Heart right ventricle (tissue), 16 donors: ENCODE measurements at regions not wholly inside any gene's neighbourhood (a gene's known extent, or its start where the extent isn't known, plus 50 kb on each side); places are given as distances from the start of the nearest gene placed in this dataset.

ENCODE experiments used
- ATAC-seq, 8 donors: fragments of 200-7000 bp; cut with Tn5 transposase; one replicate each; pipeline ENCODE4 v1.9.1; 2020; ENCODE audit warnings: mild to moderate bottlenecking in 8 of 8, moderate library complexity in 8 of 8, moderate number of reproducible peaks in 1 of 8
- DNase-seq, 2 donors: peaks; one replicate each; pipeline ENCODE4 v3.0.0-alpha.2; 2020
- H3K27ac ChIP-seq, 10 donors: fragments of 200-600 bp; sonication (generic) in 2 of 10; one replicate each; pipeline versions ENCODE4 v1.5.0 to v1.8.0; 2020 to 2022; ENCODE audit warnings: mild to moderate bottlenecking in 3 of 10
- H3K27me3 ChIP-seq, 7 donors: fragments of 200-600 bp; one replicate each; pipeline ENCODE4 v1.8.0; 2021 to 2022; ENCODE audit warnings: mild to moderate bottlenecking in 2 of 7
- H3K36me3 ChIP-seq, 9 donors: fragments of 200-600 bp; sonication (generic) in 1 of 9; one replicate each; pipeline versions ENCODE4 v1.5.0 to v1.8.0; 2020 to 2022; ENCODE audit warnings: mild to moderate bottlenecking in 2 of 9
- H3K4me1 ChIP-seq, 9 donors: fragments of 200-600 bp; sonication (generic) in 1 of 9; one replicate each; pipeline versions ENCODE4 v1.5.0 to v1.8.0; 2020 to 2022; ENCODE audit warnings: mild to moderate bottlenecking in 4 of 9
- H3K4me3 ChIP-seq, 10 donors: fragments of 200-600 bp; sonication (generic) in 2 of 10; one replicate each; pipeline versions ENCODE4 v1.5.0 to v1.8.0; 2020 to 2022; ENCODE audit warnings: mild to moderate bottlenecking in 7 of 10, moderate library complexity in 2 of 10
- H3K9me3 ChIP-seq, 11 donors: fragments of 200-600 bp in 10 of 11; sonication (generic) in 2 of 11; one replicate each; pipeline versions ENCODE4 v1.5.0 to v1.8.0; 2013 to 2022; ENCODE audit warnings: mild to moderate bottlenecking in 2 of 11, control low read depth in 1 of 11, moderate library complexity in 1 of 11
- CTCF ChIP-seq, 9 donors: fragments of 200-600 bp; sonication (generic) in 2 of 9; IDR thresholded peaks; one replicate each; pipeline versions ENCODE4 v1.5.0 to v1.8.0; 2021 to 2022; ENCODE audit warnings: antibody characterized with exemption in 9 of 9, mild to moderate bottlenecking in 5 of 9, moderate library complexity in 1 of 9
- WGBS, 2 donors: extraction: QIAGEN DNeasy Blood & Tissue Kit; methylation state at CpG; one replicate each; pipeline ENCODE4 v1.1.7; 2013; ENCODE audit warnings: inconsistent platforms in 1 of 2; 5-methylcytosine and 5-hydroxymethylcytosine counted together
- intact Hi-C, 10 donors: fragments of 100-400 bp; cut with DNase I; formaldehyde crosslinking; loops; one replicate each; pipeline versions ENCODE4 v1.11.1 to v1.14.2; 2022
- donor health status: Arrhythmogenic right ventricular cardiomyopathy.
- donor health status: ischemic (EF 13 %, LVEDD 7.1; RV severe dilation, severe dysfunction).
- donor health status: healthy with polysubstance abuse.
- donor health status: DM: no; HTN: yes; CAD: no.
- donor health status: DM: no; HTN: no; CAD: no.
- donor health status: ischemic (EF 25% LVEDD 6.9; RV normal size, moderate dysfunction).
- donor health status: ischemic (EF 25% LVEDD 5.7; RV mildly dilated, moderate dysfunction).
- donor health status: healthy.
- donor health status: DM: yes; HTN: yes; CAD: no.
- donor health status: Ischemic cardiomyopathy.
- donor health status: ischemic (EF 35%, LVEDD 5.7; RV mildly dilated, moderate dysfunction).
- donor health status: nonischemic (EF 11% LVEDD 7.7; RV severe dilation, severe dysfunction).
- donor health status: DM: yes; HTN: yes; CAD: no.
- donor health status: PGD.
- donor health status: ischemic (EF 29% LVEDD 5.4; RV normal size, mild dysfunction).
- donor health status: nonischemic (EF 23%, LVEDD 6.1; RV moderate dilation, normal function).

- no peak for TF ChIP-seq CTCF (IDR thresholded peaks at IDR 0.05)
- H3K36me3 ChIP-seq, result no peaks in the 10 kb centered on the region
- H3K4me1 ChIP-seq, result no peaks in the 10 kb centered on the region
- no peak overlapping the region for H3K4me3 ChIP-seq
- DNase-seq (no peak), ATAC-seq (no peak)
- 86 to 96% methylated on average over 2 of the region's 2 CpGs for WGBS, 2 donors
- intact Hi-C loops, result no loop called here
- H3K27me3 ChIP-seq, result no peaks in the 10 kb centered on the region
- peaks cover 0 to 7% (median 0%) of the 10 kb centered on the region in 11 donors for H3K9me3 ChIP-seq
- H3K27ac ChIP-seq, result no peak overlapping the region
Measured at GRCh38 chr4:130023088-130023487, 927.1 kb downstream of the C4orf33 start.

- Histone ChIP-seq H3K27ac (no peak overlapping the region), H3K9me3 (no peaks in the 10 kb centered on the region), H3K27me3 (no peaks in the 10 kb centered on the region), H3K4me3 (no peak overlapping the region), H3K36me3 (no peaks in the 10 kb centered on the region), H3K4me1 (no peaks in the 10 kb centered on the region)
- intact Hi-C loops, result no loop called here
- TF ChIP-seq CTCF (IDR thresholded peaks at IDR 0.05), result no peak
- WGBS, 2 donors, result 79 to 87% methylated on average over 2 of the region's 2 CpGs
- DNase-seq (no peak), ATAC-seq (no peak)
Measured at GRCh38 chr4:130025701-130026100, 929.7 kb downstream of the C4orf33 start.

- no peaks in the 10 kb centered on the region for H3K27me3 ChIP-seq
- H3K4me1 ChIP-seq, result no peaks in the 10 kb centered on the region
- no peak for TF ChIP-seq CTCF (IDR thresholded peaks at IDR 0.05)
- no peak overlapping the region for H3K27ac ChIP-seq
- no peaks in the 10 kb centered on the region for H3K36me3 ChIP-seq
- DNase-seq, result no peak
- WGBS, 2 donors, result 55 to 60% methylated on average over 1 of the region's 1 CpG
- H3K9me3 ChIP-seq, result no peaks in the 10 kb centered on the region
- no peak for ATAC-seq
- H3K4me3 ChIP-seq, result no peak overlapping the region
- intact Hi-C loops, result no loop called here
Measured at GRCh38 chr4:130026185-130026584, 930.2 kb downstream of the C4orf33 start.

GRCh38 chr4:130027973-130028372 is 932.0 kb downstream of the C4orf33 start:
- DNase-seq (no peak), ATAC-seq (no peak)
- H3K27ac ChIP-seq, result no peak overlapping the region
- intact Hi-C loops, result no loop called here
- H3K4me1 ChIP-seq, result no peaks in the 10 kb centered on the region
- 76 to 88% methylated on average over 2 of the region's 2 CpGs for WGBS, 2 donors
- no peaks in the 10 kb centered on the region for H3K27me3 ChIP-seq
- no peaks in the 10 kb centered on the region for H3K9me3 ChIP-seq
- no peak for TF ChIP-seq CTCF (IDR thresholded peaks at IDR 0.05)
- H3K4me3 ChIP-seq, result no peak overlapping the region
- no peaks in the 10 kb centered on the region for H3K36me3 ChIP-seq

GRCh38 chr4:130028552-130028951 is 932.6 kb downstream of the C4orf33 start:
- WGBS, 2 donors, result 20 to 25% methylated on average over 3 of the region's 3 CpGs
- Histone ChIP-seq H3K36me3 (no peaks in the 10 kb centered on the region), H3K27ac (no peak overlapping the region), H3K9me3 (no peaks in the 10 kb centered on the region), H3K4me1 (no peaks in the 10 kb centered on the region), H3K27me3 (no peaks in the 10 kb centered on the region), H3K4me3 (no peak overlapping the region)
- ATAC-seq (no peak), DNase-seq (no peak)
- intact Hi-C loops, result no loop called here
- no peak for TF ChIP-seq CTCF (IDR thresholded peaks at IDR 0.05)
